ENCODE measurements at regions not wholly inside any gene's neighbourhood (a gene's known extent, or its start where the extent isn't known, plus 50 kb on each side); places are given as distances from the start of the nearest gene placed in this dataset.

- TF ChIP-seq CTCF (conservative IDR thresholded peaks at IDR 0.05; ENCODE audit: low read length): no peak
- no peak for TF ChIP-seq EZH2phosphoT487 (IDR thresholded peaks at IDR 0.05; ENCODE audit: borderline replicate concordance)
- no peak overlapping the region for H2AFZ ChIP-seq (ENCODE audit: low read length)
- H3F3A ChIP-seq (ENCODE audit: low read depth): no peaks in the 10 kb centered on the region
- no peaks in the 10 kb centered on the region for H3K79me2 ChIP-seq (ENCODE audit: insufficient read depth, low read length)
- H3K36me3 ChIP-seq (ENCODE audit: insufficient read depth, low read length): no peaks in the 10 kb centered on the region
- H3K4me3 ChIP-seq (ENCODE audit: low read length, poor library complexity, severe bottlenecking): no peak overlapping the region
- no peak overlapping the region for H3K9ac ChIP-seq (ENCODE audit: low read depth, low read length, poor library complexity, severe bottlenecking)
- no peaks in the 10 kb centered on the region for H3K9me2 ChIP-seq (replicated peaks; ENCODE audit: low read depth, low read length)
- no peak overlapping the region for H3K4me2 ChIP-seq (ENCODE audit: low read depth, low read length, poor library complexity, severe bottlenecking)
- no peaks in the 10 kb centered on the region for H3K27me3 ChIP-seq (ENCODE audit: insufficient read depth, low read length, poor library complexity, severe bottlenecking)
- no peaks in the 10 kb centered on the region for H3K4me1 ChIP-seq (ENCODE audit: insufficient read depth, low read length, poor library complexity, severe bottlenecking)
- H3K9me3 ChIP-seq (ENCODE audit: insufficient read depth, low read depth, low read length): no peaks in the 10 kb centered on the region; the same call in 1 of the 2 replicates
- no peaks in the 10 kb centered on the region for H4K20me1 ChIP-seq (ENCODE audit: insufficient read depth, low read length, poor library complexity, severe bottlenecking)
Observed at GRCh38 chr9:108181441-108181840, 674.3 kb downstream of the ACTL7B start.

GRCh38 chr9:108180541-108180940, 675.2 kb downstream of the ACTL7B start:
- no peaks in the 10 kb centered on the region; the same call in 1 of the 2 replicates for H3K9me3 ChIP-seq (ENCODE audit: insufficient read depth, low read depth, low read length)
- no peaks in the 10 kb centered on the region for H3K36me3 ChIP-seq (ENCODE audit: insufficient read depth, low read length)
- no peaks in the 10 kb centered on the region for H3F3A ChIP-seq (ENCODE audit: low read depth)
- H4K20me1 ChIP-seq (ENCODE audit: insufficient read depth, low read length, poor library complexity, severe bottlenecking): no peaks in the 10 kb centered on the region
- H3K4me2 ChIP-seq (ENCODE audit: low read depth, low read length, poor library complexity, severe bottlenecking): no peak overlapping the region
- H2AFZ ChIP-seq (ENCODE audit: low read length): no peak overlapping the region
- no peak for TF ChIP-seq EZH2phosphoT487 (IDR thresholded peaks at IDR 0.05; ENCODE audit: borderline replicate concordance)
- no peak for TF ChIP-seq CTCF (conservative IDR thresholded peaks at IDR 0.05; ENCODE audit: low read length)
- H3K4me3 ChIP-seq (ENCODE audit: low read length, poor library complexity, severe bottlenecking): no peak overlapping the region
- no peaks in the 10 kb centered on the region for H3K4me1 ChIP-seq (ENCODE audit: insufficient read depth, low read length, poor library complexity, severe bottlenecking)
- no peak overlapping the region for H3K9ac ChIP-seq (ENCODE audit: low read depth, low read length, poor library complexity, severe bottlenecking)
- H3K27me3 ChIP-seq (ENCODE audit: insufficient read depth, low read length, poor library complexity, severe bottlenecking): no peaks in the 10 kb centered on the region
- H3K79me2 ChIP-seq (ENCODE audit: insufficient read depth, low read length): no peaks in the 10 kb centered on the region
- H3K9me2 ChIP-seq (replicated peaks; ENCODE audit: low read depth, low read length): no peaks in the 10 kb centered on the region

GRCh38 chr9:108178318-108178717, 677.5 kb downstream of the ACTL7B start:
- H3K4me2 ChIP-seq (ENCODE audit: low read depth, low read length, poor library complexity, severe bottlenecking): no peak overlapping the region
- no peak overlapping the region for H2AFZ ChIP-seq (ENCODE audit: low read length)
- H3K27me3 ChIP-seq (ENCODE audit: insufficient read depth, low read length, poor library complexity, severe bottlenecking): no peaks in the 10 kb centered on the region
- H3K9ac ChIP-seq (ENCODE audit: low read depth, low read length, poor library complexity, severe bottlenecking): no peak overlapping the region
- H3K79me2 ChIP-seq (ENCODE audit: insufficient read depth, low read length): no peaks in the 10 kb centered on the region
- no peaks in the 10 kb centered on the region; the same call in 1 of the 2 replicates for H3K9me3 ChIP-seq (ENCODE audit: insufficient read depth, low read depth, low read length)
- H3K4me3 ChIP-seq (ENCODE audit: low read length, poor library complexity, severe bottlenecking): no peak overlapping the region
- no peaks in the 10 kb centered on the region for H3K36me3 ChIP-seq (ENCODE audit: insufficient read depth, low read length)
- TF ChIP-seq EZH2phosphoT487 (IDR thresholded peaks at IDR 0.05; ENCODE audit: borderline replicate concordance) (no peak), CTCF (conservative IDR thresholded peaks at IDR 0.05; ENCODE audit: low read length) (no peak)
- no peaks in the 10 kb centered on the region for H4K20me1 ChIP-seq (ENCODE audit: insufficient read depth, low read length, poor library complexity, severe bottlenecking)
- no peaks in the 10 kb centered on the region for H3K9me2 ChIP-seq (replicated peaks; ENCODE audit: low read depth, low read length)
- H3F3A ChIP-seq (ENCODE audit: low read depth): no peaks in the 10 kb centered on the region
- no peaks in the 10 kb centered on the region for H3K4me1 ChIP-seq (ENCODE audit: insufficient read depth, low read length, poor library complexity, severe bottlenecking)

Measured in Loucy (cell line).